GM12873 (cell line): ENCODE measurements at regions not wholly inside any gene's neighbourhood (a gene's known extent, or its start where the extent isn't known, plus 50 kb on each side); places are given as distances from the start of the nearest gene placed in this dataset.

Source experiments
- TF ChIP-seq, protein P1 (sequence below): IDR thresholded peaks from 2 replicates; pipeline ENCODE4 v1.5.1; 2012; ENCODE audit warnings: low read depth, mild to moderate bottlenecking, moderate library complexity, low read length, control low read depth; ENCODE audit not compliant: insufficient read depth; ENCODE audit errors: missing control alignments

DNA sequence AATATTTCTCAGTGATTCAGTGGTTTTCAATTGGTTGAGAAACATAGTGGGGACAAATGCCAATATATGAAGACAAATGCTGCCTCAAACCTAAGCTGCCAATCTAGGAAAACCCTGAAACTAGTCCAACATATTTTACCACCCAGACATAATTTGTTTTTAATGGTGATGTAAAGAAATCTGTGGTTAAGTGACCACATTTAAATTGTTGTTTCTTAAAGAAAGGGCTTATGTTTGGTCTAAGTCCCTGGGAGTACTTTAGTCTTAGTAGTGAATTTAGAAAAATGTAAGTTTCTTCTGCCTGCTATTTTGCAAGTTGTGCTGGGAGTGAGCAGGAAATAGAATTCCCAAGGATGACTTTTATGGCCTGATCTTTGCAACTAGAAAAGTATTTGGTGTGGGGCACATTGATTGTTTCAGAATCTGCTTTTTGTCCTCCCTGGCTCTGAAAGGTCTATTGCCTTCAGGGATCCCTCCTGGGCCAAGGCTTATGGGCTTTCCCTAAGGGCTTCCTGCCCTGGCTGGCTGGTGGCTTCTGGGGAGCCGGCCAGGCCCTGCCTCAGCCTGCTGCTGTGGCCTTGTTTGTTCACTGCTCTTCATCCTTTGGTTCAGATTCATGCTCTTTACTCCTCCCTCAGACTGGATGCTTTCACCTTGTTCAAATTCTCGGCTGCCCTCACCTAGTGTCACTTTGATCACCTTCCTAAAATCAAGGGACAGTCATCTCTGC lies 169.8 kb upstream of the JADE1 start:
- TF ChIP-seq, protein P1, sequence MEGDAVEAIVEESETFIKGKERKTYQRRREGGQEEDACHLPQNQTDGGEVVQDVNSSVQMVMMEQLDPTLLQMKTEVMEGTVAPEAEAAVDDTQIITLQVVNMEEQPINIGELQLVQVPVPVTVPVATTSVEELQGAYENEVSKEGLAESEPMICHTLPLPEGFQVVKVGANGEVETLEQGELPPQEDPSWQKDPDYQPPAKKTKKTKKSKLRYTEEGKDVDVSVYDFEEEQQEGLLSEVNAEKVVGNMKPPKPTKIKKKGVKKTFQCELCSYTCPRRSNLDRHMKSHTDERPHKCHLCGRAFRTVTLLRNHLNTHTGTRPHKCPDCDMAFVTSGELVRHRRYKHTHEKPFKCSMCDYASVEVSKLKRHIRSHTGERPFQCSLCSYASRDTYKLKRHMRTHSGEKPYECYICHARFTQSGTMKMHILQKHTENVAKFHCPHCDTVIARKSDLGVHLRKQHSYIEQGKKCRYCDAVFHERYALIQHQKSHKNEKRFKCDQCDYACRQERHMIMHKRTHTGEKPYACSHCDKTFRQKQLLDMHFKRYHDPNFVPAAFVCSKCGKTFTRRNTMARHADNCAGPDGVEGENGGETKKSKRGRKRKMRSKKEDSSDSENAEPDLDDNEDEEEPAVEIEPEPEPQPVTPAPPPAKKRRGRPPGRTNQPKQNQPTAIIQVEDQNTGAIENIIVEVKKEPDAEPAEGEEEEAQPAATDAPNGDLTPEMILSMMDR, result no peak

DNA sequence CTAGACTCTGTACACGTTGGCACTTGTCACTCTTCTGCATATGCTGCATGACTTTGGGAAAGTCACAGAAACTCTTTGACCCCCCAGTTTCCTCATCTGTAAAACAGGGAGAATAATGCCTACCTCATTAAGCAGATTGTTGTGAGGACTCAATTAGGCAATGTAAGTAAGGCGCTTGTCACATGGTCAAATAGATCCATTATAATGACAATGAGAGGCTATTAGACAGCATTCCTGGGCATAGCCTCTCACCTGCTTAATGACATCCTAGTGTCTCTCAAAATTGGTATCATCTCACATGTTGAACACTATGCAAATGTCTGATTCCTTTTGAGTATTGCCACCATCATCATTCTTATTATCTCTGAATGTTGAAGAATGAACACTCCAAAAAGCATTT lies 172.6 kb upstream of the JADE1 start:
- TF ChIP-seq, protein P1, result no peak

DNA sequence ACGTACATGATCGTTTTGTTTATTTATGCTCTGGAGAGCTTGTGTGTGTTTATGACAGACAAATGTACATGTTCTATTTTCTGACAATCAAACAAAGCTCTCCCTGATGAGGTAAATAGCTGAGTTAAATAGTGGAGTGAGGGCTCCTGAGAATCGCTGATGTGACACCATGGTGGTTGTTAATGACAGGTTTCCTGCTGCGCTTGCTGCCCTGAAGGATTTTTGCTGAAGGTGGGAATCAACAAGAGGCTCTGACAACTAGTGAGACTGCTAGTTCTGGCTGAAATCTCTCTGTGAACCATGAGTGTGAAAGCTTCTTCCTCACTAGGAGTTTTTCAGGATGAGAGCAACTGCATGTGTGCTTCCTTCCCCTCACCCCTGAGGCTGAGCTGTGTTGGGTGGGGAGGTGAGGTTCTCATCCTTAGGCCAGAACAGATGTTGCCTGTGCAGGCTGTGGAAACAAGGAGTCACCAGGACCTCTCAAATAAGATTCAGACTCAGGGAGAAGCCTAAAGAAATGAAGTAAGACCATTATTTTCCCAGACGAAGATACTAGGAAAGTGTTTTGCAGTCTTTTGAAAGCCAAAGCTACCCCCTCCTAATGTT lies 173.4 kb upstream of the JADE1 start:
- TF ChIP-seq, protein P1, result no peak

DNA sequence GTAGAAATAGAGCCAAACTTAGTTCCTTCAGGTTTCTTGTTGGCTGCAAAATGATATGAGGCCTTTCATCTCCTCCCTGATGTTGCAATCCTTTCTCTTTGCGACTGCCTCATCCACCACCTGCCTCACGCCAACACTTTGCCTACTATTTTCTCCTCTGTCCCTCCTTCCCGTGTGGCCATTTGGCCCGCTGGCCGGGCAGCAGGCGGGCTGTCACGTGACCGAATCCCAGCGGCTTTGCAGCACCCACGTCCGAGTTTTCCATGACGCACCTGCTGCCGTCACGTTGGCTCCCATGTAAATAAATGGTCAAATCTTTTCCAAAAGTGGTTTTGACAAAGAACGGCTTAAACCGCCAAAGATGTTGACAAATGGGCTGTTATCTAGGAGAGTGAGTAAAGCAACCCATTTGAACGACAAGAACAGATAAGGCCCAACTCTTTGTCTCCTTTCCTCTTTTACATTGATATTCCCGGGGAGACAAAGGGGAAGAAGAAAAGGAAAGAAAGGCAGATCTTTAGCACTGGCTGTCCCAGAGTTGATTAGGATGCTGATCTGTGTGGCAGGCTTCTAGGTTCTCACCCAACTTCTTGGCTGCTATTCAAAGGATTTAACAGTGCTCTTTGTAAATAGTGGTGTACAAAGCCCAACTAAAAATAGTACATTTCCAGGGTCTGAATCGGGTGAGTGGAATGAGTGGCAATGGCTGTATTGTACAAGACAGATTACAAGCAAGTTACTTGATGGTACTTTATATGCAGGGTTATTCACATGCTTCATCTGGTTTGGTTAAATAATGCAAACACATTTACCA lies 174.2 kb upstream of the JADE1 start:
- TF ChIP-seq, protein P1, result no peak

DNA sequence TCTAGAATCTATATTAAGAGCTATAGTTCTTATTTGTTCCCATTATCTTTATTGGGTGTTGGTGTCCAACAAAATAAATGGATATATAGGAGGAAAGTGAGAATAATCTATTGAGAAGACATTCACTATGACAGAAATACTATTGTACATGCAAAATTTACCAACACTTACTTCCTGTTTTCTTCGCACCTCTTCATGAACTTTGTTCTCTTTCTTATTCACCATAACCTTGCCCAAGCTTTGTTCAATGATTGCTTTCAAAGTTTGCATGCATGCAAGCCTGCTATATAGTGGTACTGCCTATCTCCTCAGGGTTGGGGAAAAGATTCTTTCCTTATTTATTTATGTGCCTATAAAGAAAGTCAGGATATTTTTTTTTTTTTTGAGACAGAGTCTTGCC lies 176.4 kb upstream of the JADE1 start:
- TF ChIP-seq, protein P1, result no peak

DNA sequence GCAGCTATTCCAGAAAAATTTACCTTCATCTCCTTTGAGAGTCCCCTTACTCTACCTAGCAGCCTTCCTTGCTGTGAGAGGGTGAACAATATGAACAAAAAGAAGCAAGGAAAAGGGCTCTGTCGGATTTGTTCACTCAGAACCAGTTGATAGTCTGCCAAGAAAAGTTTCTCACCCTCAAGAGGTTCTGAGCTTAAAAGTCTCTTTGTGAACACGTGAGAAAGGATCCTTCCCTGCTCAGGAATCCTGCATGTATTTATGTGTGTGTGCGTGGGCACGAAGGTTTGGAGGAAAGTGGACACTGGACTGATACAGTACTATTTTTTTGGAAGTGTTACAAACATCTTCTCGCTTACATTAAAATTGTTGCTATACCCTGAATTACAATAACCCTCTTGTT lies 178.6 kb upstream of the JADE1 start:
- TF ChIP-seq, protein P1, result no peak
